Sigmoid colon (tissue), 6 donors: ENCODE measurements at regions not wholly inside any gene's neighbourhood (a gene's known extent, or its start where the extent isn't known, plus 50 kb on each side); places are given as distances from the start of the nearest gene placed in this dataset.

Experiments used
- DNase-seq: peaks from one replicate; pipeline ENCODE4 v3.0.0-alpha.2; 2019
- H3K27ac ChIP-seq, 4 donors: fragments of 200-600 bp; sonication (generic); one replicate each; pipeline ENCODE4 v1.5.1; 2016 to 2019; ENCODE audit warnings: mild to moderate bottlenecking in 1 of 4
- H3K27me3 ChIP-seq, 3 donors: fragments of 200-600 bp; sonication (generic); one replicate each; pipeline ENCODE4 v1.5.1; 2019; ENCODE audit warnings: mild to moderate bottlenecking in 1 of 3
- H3K36me3 ChIP-seq, 4 donors: fragments of 200-600 bp; sonication (generic); one replicate each; pipeline ENCODE4 v1.5.1; 2016 to 2019
- H3K4me1 ChIP-seq, 4 donors: fragments of 200-600 bp; sonication (generic); one replicate each; pipeline ENCODE4 v1.5.1; 2017 to 2019
- H3K4me3 ChIP-seq, 4 donors: fragments of 200-600 bp; sonication (generic); one replicate each; pipeline ENCODE4 v1.5.1; 2017 to 2019; ENCODE audit warnings: mild to moderate bottlenecking in 2 of 4, moderate library complexity in 1 of 4
- H3K9me3 ChIP-seq, 4 donors: fragments of 200-600 bp in 3 of 4; sonication (generic) in 3 of 4; one replicate each; pipeline versions ENCODE4 v1.5.1 to v1.6.1; 2013 to 2019
- CTCF ChIP-seq, 4 experiments: fragments of 450-650 bp in 3 of 4; fragments of 200-600 bp in 1 of 4; IDR thresholded peaks; one replicate each; pipeline ENCODE4 v1.5.1; 2016 to 2019; ENCODE audit warnings: antibody characterized with exemption in 4 of 4, mild to moderate bottlenecking in 3 of 4, moderate library complexity in 2 of 4
- EP300 ChIP-seq, 4 donors: sonication (generic); formaldehyde crosslinking; IDR thresholded peaks; one replicate each; pipeline ENCODE4 v1.6.1; 2017; ENCODE audit warnings: antibody characterized with exemption in 4 of 4
- POLR2A ChIP-seq, 2 donors: fragments of 450-650 bp; IDR thresholded peaks; one replicate each; pipeline ENCODE4 v1.6.1; 2016; ENCODE audit warnings: antibody characterized with exemption in 2 of 2, mild to moderate bottlenecking in 2 of 2, moderate library complexity in 2 of 2
- POLR2AphosphoS5 ChIP-seq, 4 donors: sonication (generic); formaldehyde crosslinking; IDR thresholded peaks; one replicate each; pipeline ENCODE4 v1.6.1; 2017; ENCODE audit warnings: antibody characterized with exemption in 4 of 4
- WGBS, 2 donors: extraction: QIAGEN DNeasy Blood & Tissue Kit; methylation state at CpG; one replicate each; pipeline ENCODE4 v1.1.7; 2013; 5-methylcytosine and 5-hydroxymethylcytosine counted together
- intact Hi-C: fragments of 100-400 bp; cut with DNase I; formaldehyde crosslinking; loops from one replicate; pipeline ENCODE4 v1.15.1; 2023
- donor health status: healthy with polysubstance abuse.
- donor health status: healthy.

- TF ChIP-seq CTCF (IDR thresholded peaks at IDR 0.05) (no peak), EP300 (IDR thresholded peaks at IDR 0.05) (no peak), POLR2A (IDR thresholded peaks at IDR 0.05) (no peak), POLR2AphosphoS5 (IDR thresholded peaks at IDR 0.05) (no peak)
- no peak overlapping the region for H3K27ac ChIP-seq
- DNase-seq, result no peak
- no peaks in the 10 kb centered on the region for H3K36me3 ChIP-seq
- H3K27me3 ChIP-seq, result peaks cover 0 to 14% (median 0%) of the 10 kb centered on the region in 3 donors
- peaks cover 0 to 2% (median 0%) of the 10 kb centered on the region in 4 donors for H3K4me1 ChIP-seq
- 54 to 74% methylated on average over 10 of the region's 10 CpGs for WGBS, 2 donors
- no peaks in the 10 kb centered on the region for H3K9me3 ChIP-seq
- H3K4me3 ChIP-seq, result no peak overlapping the region
- intact Hi-C loops, result no loop called here
Observed at GRCh38 chr6:163940705-163941623, 526.4 kb downstream of the QKI start.

DNA sequence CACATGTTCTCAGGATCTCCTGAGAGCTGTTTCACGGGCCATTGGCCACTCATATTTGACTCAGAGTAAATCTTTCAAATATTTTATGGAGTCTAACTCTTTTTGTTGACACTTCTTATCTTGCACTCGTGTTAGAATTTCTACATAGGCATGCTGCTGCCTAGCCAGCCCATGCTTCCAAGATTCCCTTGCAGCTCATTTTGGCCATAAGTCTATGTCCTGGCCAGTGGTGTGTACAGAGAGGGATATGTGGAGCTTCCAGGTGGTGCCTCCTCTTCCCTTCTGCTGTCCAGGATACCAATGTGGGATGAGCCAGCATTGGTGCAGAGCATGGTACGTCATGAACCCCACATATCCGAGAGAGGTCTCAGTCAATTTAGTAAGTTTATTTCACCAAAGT lies 522.6 kb downstream of the QKI start:
- H3K27ac ChIP-seq, result no peak overlapping the region
- peaks cover 0 to 2% (median 0%) of the 10 kb centered on the region in 3 donors for H3K27me3 ChIP-seq
- WGBS, 2 donors, result 49 to 82% methylated on average over 4 of the region's 4 CpGs
- H3K36me3 ChIP-seq, result no peaks in the 10 kb centered on the region
- intact Hi-C loops, result no loop called here
- no peaks in the 10 kb centered on the region for H3K9me3 ChIP-seq
- no peak overlapping the region for H3K4me3 ChIP-seq
- TF ChIP-seq POLR2A (IDR thresholded peaks at IDR 0.05) (no peak), EP300 (IDR thresholded peaks at IDR 0.05) (no peak), CTCF (IDR thresholded peaks at IDR 0.05) (no peak), POLR2AphosphoS5 (IDR thresholded peaks at IDR 0.05) (no peak)
- H3K4me1 ChIP-seq, result peaks cover 0 to 6% (median 0%) of the 10 kb centered on the region in 4 donors
- DNase-seq, result no peak

- intact Hi-C loops, result no loop called here
- no peaks in the 10 kb centered on the region for H3K27me3 ChIP-seq
- 51 to 72% methylated on average over 6 of the region's 6 CpGs for WGBS, 2 donors
Observed at GRCh38 chr6:163935158-163935762, 520.7 kb downstream of the QKI start.

DNA sequence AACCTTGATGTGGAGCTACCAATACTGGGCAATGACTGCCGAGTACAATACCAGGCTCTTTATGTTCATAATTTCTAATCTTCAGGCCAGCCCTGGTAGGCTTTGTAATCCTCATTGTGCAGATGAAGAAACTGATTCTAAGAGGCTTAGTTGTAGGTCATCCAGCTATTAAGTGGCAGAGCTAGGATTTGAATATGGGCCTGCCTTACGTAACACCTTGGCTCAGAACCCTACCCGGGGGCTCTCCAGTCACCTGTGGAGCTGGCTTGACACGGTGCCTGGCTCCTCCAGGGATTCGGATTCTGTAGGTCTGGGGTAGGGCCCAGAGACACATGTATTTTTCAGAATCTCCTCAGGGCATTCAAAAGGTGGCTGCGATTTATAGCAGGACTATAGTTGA lies 515.5 kb downstream of the QKI start:
- WGBS, 2 donors, result 91 to 93% methylated on average over 6 of the region's 6 CpGs
- no peak for DNase-seq
- Histone ChIP-seq H3K9me3 (no peaks in the 10 kb centered on the region), H3K27ac (no peak overlapping the region), H3K4me3 (no peak overlapping the region), H3K4me1 (peaks cover 0 to under 1% (median 0%) of the 10 kb centered on the region in 4 donors), H3K27me3 (no peaks in the 10 kb centered on the region), H3K36me3 (no peaks in the 10 kb centered on the region)
- TF ChIP-seq CTCF (IDR thresholded peaks at IDR 0.05), result no peak
- no peak for TF ChIP-seq POLR2AphosphoS5 (IDR thresholded peaks at IDR 0.05)
- no peak for TF ChIP-seq POLR2A (IDR thresholded peaks at IDR 0.05)
- no peak for TF ChIP-seq EP300 (IDR thresholded peaks at IDR 0.05)
- intact Hi-C loops, result no loop called here

More at GRCh38 chr6:163935158-163935762, 520.7 kb downstream of the QKI start:
- no peaks in the 10 kb centered on the region for H3K36me3 ChIP-seq
- TF ChIP-seq CTCF (IDR thresholded peaks at IDR 0.05) (no peak), EP300 (IDR thresholded peaks at IDR 0.05) (no peak), POLR2A (IDR thresholded peaks at IDR 0.05) (no peak), POLR2AphosphoS5 (IDR thresholded peaks at IDR 0.05) (no peak)
- H3K27ac ChIP-seq, result no peak overlapping the region
- DNase-seq, result no peak
- peaks cover 0 to 6% (median 0%) of the 10 kb centered on the region in 4 donors for H3K4me1 ChIP-seq
- no peak overlapping the region for H3K4me3 ChIP-seq
- H3K9me3 ChIP-seq, result no peaks in the 10 kb centered on the region
